Left hindlimb (tissue), 1 donor: ENCODE measurements at regions not wholly inside any gene's neighbourhood (a gene's known extent, or its start where the extent isn't known, plus 50 kb on each side); places are given as distances from the start of the nearest gene placed in this dataset.

ENCODE experiments used
- DNase-seq: peaks from one replicate; pipeline ENCODE4 v3.0.0-alpha.2; 2018

DNA sequence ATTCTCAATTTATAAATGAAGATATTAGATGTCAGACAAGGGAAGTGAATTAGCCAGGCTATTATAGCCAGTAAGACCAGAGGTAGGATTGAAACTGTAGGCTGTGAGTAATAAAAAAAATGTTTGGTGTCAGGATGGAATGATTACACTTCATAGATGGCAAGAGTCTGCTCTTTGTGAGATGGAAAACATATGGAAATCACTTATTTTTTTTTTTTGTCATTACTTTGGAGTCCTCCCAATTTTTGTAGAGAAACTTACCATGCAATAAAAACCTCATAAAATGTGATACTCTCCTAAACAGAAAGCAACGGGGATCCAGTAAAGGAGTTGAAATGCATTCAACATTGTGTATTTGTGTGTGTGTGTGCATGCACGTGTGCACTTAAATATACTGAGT lies 532.7 kb upstream of the CDH8 start:
- no peak for DNase-seq

DNA sequence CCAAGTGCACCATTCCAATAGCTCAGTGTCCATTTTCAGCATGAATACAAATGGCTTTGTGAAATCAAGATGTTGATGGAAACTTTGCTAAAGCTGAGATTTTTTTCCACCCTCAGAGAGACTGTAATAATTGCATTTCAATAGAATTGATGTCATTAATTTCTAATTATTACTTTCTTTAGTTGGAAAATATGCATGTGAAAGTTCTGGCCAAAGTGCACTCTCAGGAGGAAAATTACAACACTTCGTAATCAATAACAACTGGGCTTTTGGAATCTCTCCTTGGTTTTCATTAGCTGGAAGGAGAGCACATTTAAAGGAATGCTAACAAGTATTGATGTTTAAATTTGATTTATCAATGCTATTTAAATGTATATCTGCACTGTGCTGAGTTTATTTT lies 529.5 kb upstream of the CDH8 start:
- DNase-seq = no peak

DNA sequence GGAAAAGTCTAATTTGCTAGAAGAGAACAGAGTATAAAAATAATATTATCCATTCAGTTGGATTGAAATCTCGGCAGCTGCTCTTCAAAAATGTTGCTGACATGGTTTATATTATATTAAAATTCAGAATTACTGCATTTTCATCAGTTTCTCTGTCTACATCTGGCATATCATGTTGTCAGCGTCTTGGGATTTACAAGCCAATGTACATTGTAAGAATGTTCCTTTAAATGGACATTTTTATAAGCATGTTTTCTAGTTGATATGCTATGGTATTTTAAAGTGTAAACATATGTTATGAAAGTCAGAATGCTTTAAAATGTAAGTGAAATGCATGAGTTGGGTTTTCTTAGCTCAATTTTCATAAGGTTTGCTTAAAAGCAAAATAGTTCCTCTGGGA lies 528.1 kb upstream of the CDH8 start:
- DNase-seq = no peak

GRCh38 chr16:62562121-62562520 lies 525.9 kb upstream of the CDH8 start:
- no peak for DNase-seq

DNA sequence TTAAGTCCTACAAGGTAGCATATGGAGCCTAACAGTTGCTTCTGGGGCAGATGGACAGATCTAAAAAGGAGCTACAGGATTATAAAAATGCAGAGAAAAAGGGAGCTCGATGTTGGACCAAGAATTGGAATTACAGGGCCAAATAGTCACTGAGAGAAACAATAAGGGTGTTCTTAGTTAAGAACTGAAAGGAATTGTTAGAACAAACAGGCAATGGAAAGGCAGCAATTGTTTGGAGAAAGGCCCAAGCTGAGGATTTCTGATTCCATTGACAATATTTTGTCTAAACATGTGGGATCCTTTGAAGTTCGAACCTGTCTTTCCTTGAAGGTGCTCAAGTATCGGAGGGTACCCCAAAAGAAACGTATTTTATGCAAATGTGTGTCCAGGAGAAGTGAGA lies 513.6 kb upstream of the CDH8 start:
- no peak for DNase-seq

DNA sequence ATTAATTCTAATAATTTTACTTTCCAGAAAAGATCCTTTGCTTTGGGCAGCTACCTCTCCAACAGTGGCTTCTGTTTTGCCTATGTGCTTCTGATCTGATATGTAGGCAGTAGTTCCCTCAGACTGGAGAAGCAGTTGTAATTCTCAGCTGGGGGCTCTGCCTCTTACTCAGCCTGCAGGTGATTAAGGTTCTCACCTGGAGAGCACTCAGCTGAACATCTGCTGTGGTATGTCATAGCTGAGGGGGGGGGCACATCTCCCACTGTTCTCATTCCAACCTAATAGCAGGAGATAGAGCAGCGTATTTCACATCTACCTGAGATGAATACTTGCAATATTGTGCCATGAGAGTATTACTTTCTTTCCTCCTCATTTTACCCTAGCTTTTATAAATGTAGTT lies 511.9 kb upstream of the CDH8 start:
- DNase-seq = no peak

DNA sequence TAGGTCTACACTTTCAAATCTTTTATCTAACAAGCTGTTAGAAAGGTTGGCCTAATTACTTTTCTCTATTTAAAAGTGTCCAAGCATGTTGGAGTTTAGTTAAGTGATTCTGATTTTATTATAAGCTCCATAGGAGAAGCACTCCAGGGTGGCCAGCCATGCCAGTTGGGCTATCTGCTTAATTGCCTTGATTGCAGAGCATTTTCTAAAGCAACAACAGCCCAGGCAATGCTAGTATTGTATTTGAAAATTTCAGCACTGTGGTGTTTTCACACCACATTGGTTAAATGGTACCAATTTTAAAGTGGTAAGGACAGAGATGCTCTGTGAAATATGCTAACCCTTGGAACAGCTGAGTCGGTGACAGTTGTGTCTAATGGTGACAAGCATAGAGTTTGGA lies 510.5 kb upstream of the CDH8 start:
- DNase-seq = no peak

DNA sequence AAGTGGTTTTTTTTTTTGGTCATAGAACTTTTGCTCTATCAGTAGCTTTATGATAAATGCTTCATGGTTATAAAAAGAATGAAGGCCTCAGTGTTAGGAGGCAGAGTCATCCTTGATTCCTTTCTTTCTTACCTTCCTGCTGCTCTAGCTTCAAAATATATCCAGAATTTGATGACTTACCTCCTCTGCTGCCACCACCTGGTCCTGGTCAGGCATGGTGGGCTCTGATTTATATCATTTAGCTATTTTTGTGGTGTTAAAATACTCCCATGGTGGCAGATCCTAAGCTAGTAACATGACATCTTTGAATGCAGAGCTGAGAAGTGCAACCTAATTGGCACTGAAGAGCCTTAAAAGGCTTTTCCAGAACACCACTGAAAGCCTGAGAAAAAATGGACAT lies 508.8 kb upstream of the CDH8 start:
- DNase-seq = no peak

DNA sequence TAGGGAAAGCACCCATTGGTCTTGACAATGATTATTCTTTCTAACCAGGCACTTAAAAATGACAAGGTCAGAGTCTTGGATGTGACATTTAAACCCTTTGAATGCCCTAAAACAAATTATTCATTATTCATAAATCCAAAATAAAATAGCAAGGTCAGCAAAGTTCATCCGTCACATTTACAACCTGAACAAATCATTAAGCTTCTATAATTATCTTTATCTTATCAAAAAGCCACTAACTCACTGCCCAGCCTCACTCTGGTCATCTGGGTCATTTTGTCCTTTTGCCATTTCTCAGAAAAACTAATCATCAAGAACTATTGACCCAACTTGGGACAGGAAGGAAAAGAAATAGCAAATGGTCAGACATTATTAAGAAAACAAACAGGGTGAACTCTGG lies 507.3 kb upstream of the CDH8 start:
- DNase-seq = no peak

GRCh38 chr16:62539657-62540056 lies 503.4 kb upstream of the CDH8 start:
- DNase-seq = no peak

DNA sequence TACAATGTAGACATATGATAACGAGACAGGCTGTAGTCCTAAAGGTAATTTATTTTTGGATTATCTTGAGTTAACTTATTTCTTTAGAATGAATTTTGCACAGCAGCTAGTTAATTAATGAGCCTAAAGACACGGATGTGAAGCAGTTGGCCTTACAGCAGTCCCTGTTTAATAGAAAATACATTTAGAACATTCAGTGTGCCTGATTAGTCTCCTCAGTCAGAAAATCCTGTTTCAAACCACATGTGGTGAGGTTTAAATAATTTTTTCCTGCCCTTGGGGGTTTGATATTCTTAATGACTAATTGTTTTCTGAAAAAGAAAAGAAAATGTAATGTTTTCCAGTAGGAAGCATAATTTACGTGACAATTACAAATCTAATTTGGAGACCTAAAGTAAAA lies 494.2 kb upstream of the CDH8 start:
- DNase-seq = no peak

DNA sequence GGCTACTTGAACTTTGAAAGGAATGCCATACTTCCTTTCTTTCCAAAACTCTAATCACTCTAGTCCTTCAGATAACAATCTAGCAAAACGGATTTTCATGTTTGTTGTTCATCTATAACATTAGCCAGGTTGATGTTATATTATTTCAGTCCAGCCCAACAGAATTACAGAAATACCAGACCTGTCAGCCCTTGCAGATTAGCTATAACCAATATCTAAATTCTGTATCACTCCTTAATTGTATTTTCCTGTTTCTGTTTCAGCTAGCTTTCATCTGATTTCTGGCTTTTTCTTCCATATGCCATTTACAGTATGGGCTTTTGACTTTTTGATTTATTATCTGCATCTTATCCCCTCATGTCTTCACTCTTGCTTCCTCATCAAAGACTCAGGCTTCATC lies 479.8 kb upstream of the CDH8 start:
- no peak for DNase-seq

DNA sequence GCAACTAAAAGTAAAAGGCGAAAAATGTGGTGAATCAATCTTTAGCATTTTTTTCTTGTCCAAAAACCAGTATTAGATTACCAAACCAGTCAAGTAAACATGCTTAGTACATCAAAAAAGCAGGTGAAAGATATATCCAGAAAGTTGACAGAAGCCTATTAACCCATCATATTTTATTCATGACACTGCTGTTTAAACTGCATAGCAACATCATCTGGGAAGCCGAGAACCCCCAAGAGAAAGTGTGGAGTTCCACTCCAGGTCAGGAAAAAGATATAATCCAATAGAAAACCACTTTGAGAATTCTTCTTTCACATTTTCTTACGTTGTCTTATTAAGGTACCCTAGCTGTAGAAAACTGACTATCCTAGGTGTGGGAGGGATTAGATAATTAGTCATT lies 466.8 kb upstream of the CDH8 start:
- DNase-seq = no peak

GRCh38 chr16:62478903-62479458 lies 442.7 kb upstream of the CDH8 start:
- no peak for DNase-seq

GRCh38 chr16:62477796-62478195 lies 441.6 kb upstream of the CDH8 start:
- no peak for DNase-seq

- no peak for DNase-seq
These were observed 439.3 kb upstream of the CDH8 start for GRCh38 chr16:62475573-62475972.

GRCh38 chr16:62462971-62463370 lies 426.7 kb upstream of the CDH8 start:
- no peak for DNase-seq

- DNase-seq = no peak
These were observed 414.1 kb upstream of the CDH8 start for GRCh38 chr16:62450291-62450690.

DNA sequence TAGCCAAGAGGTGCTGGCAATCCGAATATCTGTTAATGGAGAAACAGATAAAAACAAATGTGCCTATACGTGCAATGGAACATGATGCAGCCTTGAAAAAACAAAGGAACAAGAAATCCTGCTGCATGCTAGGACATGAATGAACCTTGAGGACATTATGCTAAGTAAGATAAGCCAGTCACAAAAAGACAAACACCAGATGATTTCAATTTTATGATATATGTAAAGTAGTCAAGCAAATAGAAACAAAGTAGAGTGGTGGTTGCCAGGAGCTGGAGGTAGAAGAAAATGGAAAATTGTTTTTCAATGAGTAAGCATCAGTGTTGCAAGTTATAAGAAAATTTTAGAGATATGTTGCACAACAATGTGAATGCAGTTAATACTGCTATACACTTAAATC lies 409.7 kb upstream of the CDH8 start:
- no peak for DNase-seq

GRCh38 chr16:62424206-62424605 lies 388.0 kb upstream of the CDH8 start:
- no peak for DNase-seq

DNA sequence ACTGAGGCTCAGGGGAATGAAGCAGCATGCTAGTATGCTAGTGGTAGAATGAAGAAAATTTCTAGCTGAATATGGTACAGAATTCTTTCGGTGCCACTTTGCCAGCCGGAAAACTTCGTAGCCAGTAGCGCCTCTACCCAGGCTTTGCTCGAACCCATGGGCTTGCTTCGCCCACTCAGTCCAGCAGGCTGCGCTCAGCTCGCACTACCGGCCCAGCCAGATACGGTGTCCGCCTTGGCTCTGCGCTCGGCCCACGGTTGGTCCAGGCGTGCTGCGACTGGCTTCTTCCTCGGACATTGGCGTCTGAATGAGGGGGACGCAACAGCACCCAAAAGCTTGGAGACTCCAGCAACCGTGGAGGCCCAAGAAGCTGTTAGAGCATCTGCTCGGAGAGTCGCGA lies 372.5 kb upstream of the CDH8 start:
- no peak for DNase-seq

GRCh38 chr16:62406387-62406786 lies 370.1 kb upstream of the CDH8 start:
- no peak for DNase-seq

DNA sequence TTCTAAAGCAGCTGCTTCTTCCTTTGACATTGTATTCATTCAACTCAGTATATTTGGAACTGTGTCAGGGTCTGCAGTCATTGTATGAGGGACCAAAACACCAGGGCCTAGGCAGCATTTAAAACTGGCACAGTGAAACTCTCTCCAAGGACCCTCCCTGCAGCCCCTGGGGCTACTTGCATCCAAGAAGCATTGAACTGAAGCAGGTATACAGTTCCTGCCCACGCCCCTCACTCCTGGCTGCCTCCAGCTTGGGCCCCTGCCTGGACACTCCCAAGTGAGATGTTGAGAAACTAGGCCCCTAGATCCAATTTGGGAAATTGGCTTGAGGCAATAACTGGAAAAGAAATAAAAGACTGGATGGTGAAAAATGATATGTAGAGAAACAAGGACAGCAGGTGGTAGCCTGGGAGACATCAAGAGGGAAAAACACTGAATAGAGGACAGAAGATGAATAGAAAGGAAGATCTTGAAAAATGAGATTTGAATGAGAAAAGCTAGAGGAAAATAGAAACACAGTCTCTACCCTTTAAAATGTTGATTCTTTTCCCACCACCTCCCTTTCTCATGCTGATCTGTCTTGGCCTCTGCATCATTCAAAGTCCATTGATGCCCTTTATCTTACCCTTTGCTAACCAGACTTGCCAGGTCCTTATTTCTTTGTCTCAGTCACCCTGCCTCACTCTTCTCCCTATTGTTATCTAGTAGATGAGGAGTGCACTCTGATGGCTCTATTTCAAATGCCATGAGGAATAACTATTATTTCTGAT lies 368.8 kb upstream of the CDH8 start:
- no peak for DNase-seq

DNA sequence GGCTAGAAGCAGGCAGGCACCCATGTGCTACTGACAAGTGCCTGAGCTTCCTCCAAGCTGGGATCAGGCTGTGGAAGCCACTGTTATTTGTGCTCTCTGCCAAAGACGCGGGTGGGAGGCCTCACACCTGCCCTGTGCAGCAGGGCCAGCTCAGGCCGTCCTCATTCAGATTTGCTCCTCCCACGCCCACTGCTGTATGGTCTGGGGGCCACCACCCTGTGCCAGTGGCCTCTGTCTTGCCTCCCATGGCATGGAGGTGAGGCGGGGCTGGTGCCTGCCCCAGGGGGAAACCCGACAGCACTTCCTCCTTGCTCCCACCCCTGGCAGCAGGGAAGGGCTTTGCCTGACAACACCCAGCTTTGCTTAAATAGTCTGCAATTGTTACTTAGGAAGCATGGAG lies 356.5 kb upstream of the CDH8 start:
- no peak for DNase-seq

- no peak for DNase-seq
These were observed 355.7 kb upstream of the CDH8 start for GRCh38 chr16:62391940-62392339.
